Activated CD4-positive, alpha-beta T cell treated with anti-CD3 and anti-CD28 coated beads, Interleukin-10, Interleukin-2, amounts not matched to agents 100 ng/mL and 50 ng/mL, durations not matched to agents 16 hours and 8 hours (primary cell): ENCODE measurements at regions not wholly inside any gene's neighbourhood (a gene's known extent, or its start where the extent isn't known, plus 50 kb on each side); places are given as distances from the start of the nearest gene placed in this dataset.
A peak's percentile ranks its signal among the peaks of the same experiment; 100 is the strongest.
"Not testable (repeated sequence)": the region's sequence is repeated elsewhere in the genome, so short reads cannot be mapped to it uniquely, and the experiment has no call there.

Source experiments
- DNase-seq: peaks from one replicate; pipeline ENCODE4 v3.0.0-alpha.2; 2020

GRCh38 chr4:96455045-96455720 is 615.3 kb downstream of the PDHA2 start:
- DNase-seq: no peak

- DNase-seq: not testable (repeated sequence)
Observed at GRCh38 chr4:96458031-96458430, 618.1 kb downstream of the PDHA2 start.

- no peak for DNase-seq
Observed at GRCh38 chr4:96459105-96459504, 619.2 kb downstream of the PDHA2 start.

- DNase-seq: no peak
Observed at GRCh38 chr4:96465834-96466233, 625.9 kb downstream of the PDHA2 start.

- DNase-seq: no peak
Observed at GRCh38 chr4:96471956-96472867, 632.3 kb downstream of the PDHA2 start.

- DNase-seq: no peak
Observed at GRCh38 chr4:96473246-96473645, 633.4 kb downstream of the PDHA2 start.

- no peak for DNase-seq
Observed at GRCh38 chr4:96483308-96484030, 643.6 kb downstream of the PDHA2 start.

- DNase-seq: no peak
Observed at GRCh38 chr4:96486563-96486962, 646.7 kb downstream of the PDHA2 start.

GRCh38 chr4:96497621-96498020 is 657.7 kb downstream of the PDHA2 start:
- DNase-seq: no peak

- DNase-seq: no peak
Observed at GRCh38 chr4:96504386-96504785, 664.5 kb downstream of the PDHA2 start.

- DNase-seq: no peak
Observed at GRCh38 chr4:96509039-96509741, 669.3 kb downstream of the PDHA2 start.

GRCh38 chr4:96519291-96519690 is 679.4 kb downstream of the PDHA2 start:
- DNase-seq: peak; percentile 4

- no peak for DNase-seq
Observed at GRCh38 chr4:96521046-96521536, 681.2 kb downstream of the PDHA2 start.

- no peak for DNase-seq
Observed at GRCh38 chr4:96523611-96524010, 683.7 kb downstream of the PDHA2 start.

GRCh38 chr4:96524311-96524875 is 684.5 kb downstream of the PDHA2 start:
- DNase-seq: no peak

GRCh38 chr4:96525898-96526297 is 686.0 kb downstream of the PDHA2 start:
- DNase-seq: no peak

- no peak for DNase-seq
Observed at GRCh38 chr4:96526625-96527024, 686.7 kb downstream of the PDHA2 start.

- no peak for DNase-seq
Observed at GRCh38 chr4:96531836-96532235, 691.9 kb downstream of the PDHA2 start.

GRCh38 chr4:96543346-96543745 is 703.5 kb downstream of the PDHA2 start:
- DNase-seq: no peak

- DNase-seq: no peak
Observed at GRCh38 chr4:96558466-96558865, 718.6 kb downstream of the PDHA2 start.

- no peak for DNase-seq
Observed at GRCh38 chr4:96566755-96567154, 726.9 kb downstream of the PDHA2 start.

- DNase-seq: no peak
Observed at GRCh38 chr4:96585304-96585703, 745.4 kb downstream of the PDHA2 start.
